ENCODE measurements at regions not wholly inside any gene's neighbourhood (a gene's known extent, or its start where the extent isn't known, plus 50 kb on each side); places are given as distances from the start of the nearest gene placed in this dataset.

DNA sequence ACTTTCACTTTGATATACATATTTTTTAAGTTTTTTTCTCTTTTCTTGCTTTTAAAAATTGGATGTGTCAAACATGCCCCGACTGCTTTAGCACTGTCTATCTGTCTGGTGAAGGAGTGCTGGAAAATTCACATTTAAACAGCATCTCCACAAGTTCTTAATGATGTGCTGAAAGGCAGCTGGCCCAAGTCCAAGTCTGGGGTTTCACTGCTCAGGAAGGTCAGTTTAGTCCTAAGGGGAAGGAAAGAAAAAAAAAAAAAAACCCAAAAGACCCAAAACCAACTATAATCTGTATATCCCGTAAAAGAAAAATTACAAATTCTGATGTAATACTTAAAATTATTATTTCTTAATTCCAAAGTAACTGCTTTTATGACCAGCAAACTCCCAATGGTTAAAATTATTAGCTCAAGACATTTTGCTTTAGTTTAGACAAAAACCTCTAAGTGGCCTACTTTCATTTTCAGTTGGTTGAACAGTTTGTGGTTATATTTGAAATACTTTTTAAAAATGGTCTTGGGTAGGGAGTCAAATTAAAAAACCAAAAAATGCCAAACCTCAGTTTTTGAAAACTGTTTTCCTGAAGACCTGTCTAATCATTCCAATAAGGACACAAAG lies 79.5 kb upstream of the PREP start:
- TF ChIP-seq, protein P1, sequence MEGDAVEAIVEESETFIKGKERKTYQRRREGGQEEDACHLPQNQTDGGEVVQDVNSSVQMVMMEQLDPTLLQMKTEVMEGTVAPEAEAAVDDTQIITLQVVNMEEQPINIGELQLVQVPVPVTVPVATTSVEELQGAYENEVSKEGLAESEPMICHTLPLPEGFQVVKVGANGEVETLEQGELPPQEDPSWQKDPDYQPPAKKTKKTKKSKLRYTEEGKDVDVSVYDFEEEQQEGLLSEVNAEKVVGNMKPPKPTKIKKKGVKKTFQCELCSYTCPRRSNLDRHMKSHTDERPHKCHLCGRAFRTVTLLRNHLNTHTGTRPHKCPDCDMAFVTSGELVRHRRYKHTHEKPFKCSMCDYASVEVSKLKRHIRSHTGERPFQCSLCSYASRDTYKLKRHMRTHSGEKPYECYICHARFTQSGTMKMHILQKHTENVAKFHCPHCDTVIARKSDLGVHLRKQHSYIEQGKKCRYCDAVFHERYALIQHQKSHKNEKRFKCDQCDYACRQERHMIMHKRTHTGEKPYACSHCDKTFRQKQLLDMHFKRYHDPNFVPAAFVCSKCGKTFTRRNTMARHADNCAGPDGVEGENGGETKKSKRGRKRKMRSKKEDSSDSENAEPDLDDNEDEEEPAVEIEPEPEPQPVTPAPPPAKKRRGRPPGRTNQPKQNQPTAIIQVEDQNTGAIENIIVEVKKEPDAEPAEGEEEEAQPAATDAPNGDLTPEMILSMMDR (IDR thresholded peaks at IDR 0.05; ENCODE audit: low read depth, low read length, poor library complexity, severe bottlenecking) = no peak
- TF ChIP-seq EZH2phosphoT487 (IDR thresholded peaks at IDR 0.05; ENCODE audit: borderline replicate concordance, low read length) = no peak

Data from DOHH2 (cell line).